Body of pancreas (tissue), 4 donors: ENCODE measurements at regions not wholly inside any gene's neighbourhood (a gene's known extent, or its start where the extent isn't known, plus 50 kb on each side); places are given as distances from the start of the nearest gene placed in this dataset.

ENCODE experiments used
- CTCF ChIP-seq, 7 experiments: fragments of 450-650 bp in 4 of 7; fragments of 200-600 bp in 3 of 7; sonication (generic) in 3 of 7; IDR thresholded peaks; one replicate each; pipeline ENCODE4 v1.5.1; 2016 to 2019; ENCODE audit warnings: antibody characterized with exemption in 7 of 7
- POLR2A ChIP-seq, 3 donors: fragments of 450-650 bp; IDR thresholded peaks; one replicate each; pipeline ENCODE4 v1.6.1; 2016; ENCODE audit warnings: antibody characterized with exemption in 3 of 3, mild to moderate bottlenecking in 2 of 3

GRCh38 chrX:121244511-121244910, 197.1 kb downstream of the GLUD2 start:
- TF ChIP-seq CTCF (IDR thresholded peaks at IDR 0.05) = no peak
- no peak for TF ChIP-seq POLR2A (IDR thresholded peaks at IDR 0.05)
